NCI-H1092 (cell line): ENCODE measurements at regions not wholly inside any gene's neighbourhood (a gene's known extent, or its start where the extent isn't known, plus 50 kb on each side); places are given as distances from the start of the nearest gene placed in this dataset.

Experiments used
- DNase-seq: peaks from one replicate; lab custom pipeline; 2025; lab: John Stamatoyannopoulos, UW

- no peak for DNase-seq
Observed at GRCh38 chr1:199333180-199333579, 694.3 kb upstream of the NR5A2 start.

GRCh38 chr1:199335496-199335895, 692.0 kb upstream of the NR5A2 start:
- DNase-seq, result no peak

GRCh38 chr1:199336745-199337640, 690.5 kb upstream of the NR5A2 start:
- no peak for DNase-seq

- no peak for DNase-seq
Observed at GRCh38 chr1:199338760-199339159, 688.8 kb upstream of the NR5A2 start.

GRCh38 chr1:199352351-199352750, 675.2 kb upstream of the NR5A2 start:
- no peak for DNase-seq

- DNase-seq, result no peak
Observed at GRCh38 chr1:199353906-199354305, 673.6 kb upstream of the NR5A2 start.

- DNase-seq, result no peak
Observed at GRCh38 chr1:199356561-199356960, 670.9 kb upstream of the NR5A2 start.

- no peak for DNase-seq
Observed at GRCh38 chr1:199357599-199357998, 669.9 kb upstream of the NR5A2 start.

GRCh38 chr1:199362996-199363395, 664.5 kb upstream of the NR5A2 start:
- DNase-seq, result no peak

- no peak for DNase-seq
Observed at GRCh38 chr1:199373139-199373538, 654.4 kb upstream of the NR5A2 start.

GRCh38 chr1:199377211-199377610, 650.3 kb upstream of the NR5A2 start:
- DNase-seq, result no peak

GRCh38 chr1:199383793-199384192, 643.7 kb upstream of the NR5A2 start:
- no peak for DNase-seq

GRCh38 chr1:199394856-199395255, 632.7 kb upstream of the NR5A2 start:
- DNase-seq, result no peak

- DNase-seq, result no peak
Observed at GRCh38 chr1:199396456-199396855, 631.1 kb upstream of the NR5A2 start.

GRCh38 chr1:199399996-199400724, 627.4 kb upstream of the NR5A2 start:
- no peak for DNase-seq

- no peak for DNase-seq
Observed at GRCh38 chr1:199403531-199404116, 623.9 kb upstream of the NR5A2 start.

GRCh38 chr1:199404191-199404590, 623.3 kb upstream of the NR5A2 start:
- no peak for DNase-seq

- no peak for DNase-seq
Observed at GRCh38 chr1:199404976-199405375, 622.5 kb upstream of the NR5A2 start.

GRCh38 chr1:199405634-199406196, 621.8 kb upstream of the NR5A2 start:
- DNase-seq, result no peak

GRCh38 chr1:199410462-199410861, 617.0 kb upstream of the NR5A2 start:
- no peak for DNase-seq

- DNase-seq, result no peak
Observed at GRCh38 chr1:199411506-199411905, 616.0 kb upstream of the NR5A2 start.

GRCh38 chr1:199422206-199422605, 605.3 kb upstream of the NR5A2 start:
- DNase-seq, result no peak

- DNase-seq, result no peak
Observed at GRCh38 chr1:199447906-199448305, 579.6 kb upstream of the NR5A2 start.
